Keratinocyte (primary cell): ENCODE measurements at regions not wholly inside any gene's neighbourhood (a gene's known extent, or its start where the extent isn't known, plus 50 kb on each side); places are given as distances from the start of the nearest gene placed in this dataset.

Experiments used
- CTCF ChIP-seq, 3 experiments: IDR thresholded peaks in 1 of 3; conservative IDR thresholded peaks in 1 of 3; optimal IDR thresholded peaks in 1 of 3; 2 replicates in 2 of 3; 3 replicates in 1 of 3; pipeline versions ENCODE3 to v1.5.1; 2011; ENCODE audit warnings: low read length in 3 of 3, mild to moderate bottlenecking in 3 of 3, moderate library complexity in 2 of 3, control low read depth in 1 of 3, inconsistent platforms in 1 of 3; ENCODE audit not compliant: insufficient read depth in 2 of 3; ENCODE audit errors: extremely low read depth in 1 of 3
- EZH2 ChIP-seq: IDR thresholded peaks from one replicate; pipeline ENCODE4 v1.6.1; 2012; ENCODE audit warnings: inconsistent platforms, mild to moderate bottlenecking, low read length, moderate library complexity

- TF ChIP-seq CTCF (optimal IDR thresholded peaks at IDR 0.05 in 1 of 3, IDR thresholded peaks at IDR 0.05 in 1 of 3, conservative IDR thresholded peaks at IDR 0.05 in 1 of 3; ENCODE audit: extremely low read depth in 1 of 3, insufficient read depth in 2 of 3, low read length in 3 of 3) = no peak
- TF ChIP-seq EZH2 = no peak
These were observed 59.8 kb upstream of the PRR5 start for GRCh38 chr22:44642096-44642644.
